ENCODE measurements at regions not wholly inside any gene's neighbourhood (a gene's known extent, or its start where the extent isn't known, plus 50 kb on each side); places are given as distances from the start of the nearest gene placed in this dataset.

DNA sequence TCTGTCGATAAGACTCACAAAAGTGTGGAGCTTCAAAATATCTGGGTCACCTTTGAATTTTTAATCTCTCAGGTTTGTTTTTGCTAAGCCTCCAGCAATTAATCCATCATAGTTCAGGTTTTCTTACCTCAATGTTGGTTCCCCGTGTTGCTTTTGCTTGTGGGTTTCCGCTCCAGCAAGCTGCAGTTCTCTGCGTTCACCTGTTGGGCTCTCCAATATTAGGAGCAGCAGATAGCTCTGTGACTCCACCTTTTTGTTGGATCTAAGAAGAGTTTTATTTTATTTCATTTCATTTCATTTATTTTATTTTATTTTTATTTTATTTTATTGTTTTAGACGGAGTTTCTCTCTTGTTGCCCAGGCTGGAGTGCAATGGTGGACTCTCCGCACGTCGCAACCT, 335.5 kb downstream of the COL11A1 start:
- TF ChIP-seq CTCF (IDR thresholded peaks at IDR 0.05) (no peak), POLR2A (IDR thresholded peaks at IDR 0.05) (no peak)
